NT2/D1 (cell line): ENCODE measurements at regions not wholly inside any gene's neighbourhood (a gene's known extent, or its start where the extent isn't known, plus 50 kb on each side); places are given as distances from the start of the nearest gene placed in this dataset.

Experiments used
- DNase-seq: peaks from one replicate; pipeline ENCODE4 v3.0.0-alpha.2; 2011; ENCODE audit warnings: low read depth, low spot score
- H3K27me3 ChIP-seq: 2 replicates; pipeline ENCODE4 v1.6.0; 2011; ENCODE audit warnings: mild to moderate bottlenecking; ENCODE audit not compliant: insufficient read length, insufficient read depth
- H3K36me3 ChIP-seq: 2 replicates; pipeline ENCODE4 v1.6.1; 2011; ENCODE audit warnings: mild to moderate bottlenecking, low read length, mixed read lengths; ENCODE audit not compliant: insufficient read depth, insufficient read length
- H3K4me1 ChIP-seq: 2 replicates; pipeline ENCODE4 v1.5.1; 2011; ENCODE audit not compliant: insufficient read depth, insufficient read length
- H3K4me3 ChIP-seq: 2 replicates; pipeline ENCODE4 v1.5.1; 2011; ENCODE audit warnings: low read depth; ENCODE audit not compliant: insufficient read length
- H3K9ac ChIP-seq: 2 replicates; pipeline ENCODE4 v1.6.0; 2011; ENCODE audit warnings: low read depth; ENCODE audit not compliant: insufficient read length
- H3K9me3 ChIP-seq: 2 replicates; pipeline ENCODE4 v1.5.1; 2011; ENCODE audit warnings: mild to moderate bottlenecking, low read length; ENCODE audit not compliant: insufficient read depth
- SUZ12 ChIP-seq: IDR thresholded peaks from 2 replicates; pipeline ENCODE4 v1.6.1; 2011; ENCODE audit not compliant: insufficient read length, insufficient read depth; ENCODE audit errors: extremely low read depth
- YY1 ChIP-seq: IDR thresholded peaks from 2 replicates; pipeline ENCODE4 v1.6.1; 2011; ENCODE audit not compliant: insufficient read length, insufficient read depth
- ZNF274 ChIP-seq: IDR thresholded peaks from 2 replicates; pipeline ENCODE4 v1.6.1; 2011; ENCODE audit warnings: mild to moderate bottlenecking, low read depth, low read length

DNA sequence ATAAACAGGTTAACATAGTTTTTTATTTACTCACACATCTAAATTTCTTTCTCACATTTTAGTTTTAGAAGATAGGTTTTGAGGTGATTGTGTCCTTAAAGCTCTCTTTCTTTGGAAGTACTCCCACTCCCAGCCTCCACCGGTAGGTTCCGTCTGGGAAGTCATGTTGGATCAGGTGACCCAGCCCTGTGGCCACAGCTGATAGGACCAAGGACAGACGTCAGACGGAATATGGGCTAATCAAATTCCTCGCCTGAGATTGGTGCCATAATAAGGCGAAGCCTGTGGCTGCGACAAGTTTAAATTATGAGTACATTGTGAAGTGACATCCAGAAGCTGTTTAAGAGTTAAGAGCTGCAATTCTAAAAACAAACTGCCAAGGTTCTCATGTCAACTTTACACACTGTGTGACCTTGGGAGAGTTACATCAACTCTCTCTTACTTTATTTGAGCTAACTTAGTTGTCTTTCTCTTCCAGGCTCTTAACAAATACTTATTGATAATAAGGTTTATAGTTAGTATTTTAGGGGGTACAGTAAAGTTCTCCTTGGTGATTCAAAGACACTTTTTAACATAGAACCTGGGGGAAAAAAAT is 133.6 kb downstream of the NPY start:
- Histone ChIP-seq H3K36me3 (no peaks in the 10 kb centered on the region), H3K4me1 (no peaks in the 10 kb centered on the region), H3K9ac (no peak overlapping the region), H3K9me3 (peaks cover 24% of the 10 kb centered on the region), H3K27me3 (peaks cover 7% of the 10 kb centered on the region), H3K4me3 (no peak overlapping the region)
- TF ChIP-seq ZNF274 (no peak), SUZ12 (no peak), YY1 (no peak)
- DNase-seq, result no peak

- Histone ChIP-seq H3K27me3 (peaks cover 12% of the 10 kb centered on the region), H3K36me3 (no peaks in the 10 kb centered on the region), H3K4me3 (no peak overlapping the region), H3K9me3 (peaks cover 11% of the 10 kb centered on the region), H3K4me1 (no peaks in the 10 kb centered on the region), H3K9ac (no peak overlapping the region)
- DNase-seq, result no peak
- TF ChIP-seq YY1 (no peak), ZNF274 (no peak), SUZ12 (no peak)
Measured at GRCh38 chr7:24419077-24419476, 135.1 kb downstream of the NPY start.

- Histone ChIP-seq H3K27me3 (peaks cover 14% of the 10 kb centered on the region), H3K4me3 (no peak overlapping the region), H3K36me3 (no peaks in the 10 kb centered on the region), H3K4me1 (no peaks in the 10 kb centered on the region), H3K9ac (no peak overlapping the region), H3K9me3 (peaks cover 11% of the 10 kb centered on the region; the same call in 1 of the 2 replicates)
- no peak for TF ChIP-seq YY1
- no peak for TF ChIP-seq ZNF274
- no peak for TF ChIP-seq SUZ12
- DNase-seq, result no peak
Measured at GRCh38 chr7:24419511-24419910, 135.5 kb downstream of the NPY start.

DNA sequence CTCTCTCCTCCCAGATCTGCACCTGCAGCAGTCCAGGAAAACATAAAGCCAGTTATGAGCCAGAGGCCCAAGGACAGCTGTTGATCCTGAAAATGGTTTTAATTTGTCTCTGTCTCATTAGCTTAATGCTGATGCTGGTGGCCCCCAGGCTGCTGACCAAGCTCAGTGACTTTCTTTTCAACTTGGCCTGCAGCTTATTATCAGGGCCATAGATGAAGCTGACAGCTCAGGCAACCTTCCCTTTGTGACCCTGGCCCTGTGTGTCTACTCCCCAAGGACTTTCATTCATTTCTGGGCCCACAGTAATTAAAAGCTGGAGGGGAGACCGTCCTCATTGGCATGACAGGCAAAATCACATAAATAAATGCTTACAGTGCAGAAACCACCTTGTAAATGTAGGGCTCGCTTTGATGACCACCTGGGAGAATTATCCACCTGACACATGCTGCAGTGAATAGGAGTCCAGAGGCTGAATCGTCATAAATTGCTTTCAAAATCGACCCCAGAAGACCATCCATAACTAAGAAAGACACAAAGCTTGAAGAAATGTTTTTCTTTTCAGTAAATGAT is 138.5 kb downstream of the NPY start:
- no peak for TF ChIP-seq YY1
- TF ChIP-seq SUZ12, result no peak
- H3K4me3 ChIP-seq, result no peak overlapping the region
- no peak for DNase-seq
- no peaks in the 10 kb centered on the region for H3K4me1 ChIP-seq
- no peaks in the 10 kb centered on the region for H3K36me3 ChIP-seq
- H3K9me3 ChIP-seq, result peaks cover 30% of the 10 kb centered on the region
- peaks cover 12% of the 10 kb centered on the region for H3K27me3 ChIP-seq
- no peak overlapping the region for H3K9ac ChIP-seq

DNA sequence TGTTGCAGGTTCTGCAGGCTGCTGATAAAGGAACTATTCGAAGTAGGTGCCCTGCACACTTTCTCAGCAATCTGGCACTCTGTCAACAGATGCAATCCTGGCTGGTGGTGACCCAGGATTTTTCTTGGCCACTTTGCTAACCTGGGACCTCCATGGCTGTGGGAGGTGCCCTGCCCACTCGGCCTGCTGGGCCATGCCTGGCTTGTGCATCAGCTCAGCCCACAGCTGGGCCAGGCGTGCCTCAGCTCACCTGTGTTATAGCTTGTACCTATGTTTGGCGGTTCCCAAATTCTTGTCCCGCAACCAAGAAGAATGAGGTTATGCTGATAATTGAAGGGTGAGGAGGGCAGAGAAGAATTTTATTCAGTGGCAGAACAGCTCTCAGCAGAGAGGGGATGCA is 141.7 kb downstream of the NPY start:
- Histone ChIP-seq H3K4me3 (no peak overlapping the region), H3K9ac (no peak overlapping the region), H3K9me3 (peaks cover 36% of the 10 kb centered on the region), H3K27me3 (peaks cover 21% of the 10 kb centered on the region), H3K4me1 (no peaks in the 10 kb centered on the region), H3K36me3 (no peaks in the 10 kb centered on the region)
- no peak for TF ChIP-seq YY1
- TF ChIP-seq ZNF274, result no peak
- TF ChIP-seq SUZ12, result no peak
- DNase-seq, result no peak

- peak; percentile 91 for DNase-seq
- H3K9me3 ChIP-seq, result peaks cover 36% of the 10 kb centered on the region
- no peaks in the 10 kb centered on the region for H3K36me3 ChIP-seq
- H3K9ac ChIP-seq, result no peak overlapping the region
- no peak for TF ChIP-seq SUZ12
- no peak for TF ChIP-seq ZNF274
- no peak for TF ChIP-seq YY1
- H3K4me1 ChIP-seq, result no peaks in the 10 kb centered on the region
- peaks cover 21% of the 10 kb centered on the region for H3K27me3 ChIP-seq
- H3K4me3 ChIP-seq, result no peak overlapping the region
Measured at GRCh38 chr7:24427048-24427447, 143.1 kb downstream of the NPY start.

- DNase-seq, result no peak
- Histone ChIP-seq H3K27me3 (peaks cover 15% of the 10 kb centered on the region), H3K4me1 (no peaks in the 10 kb centered on the region), H3K4me3 (no peak overlapping the region), H3K36me3 (no peaks in the 10 kb centered on the region), H3K9ac (no peak overlapping the region), H3K9me3 (peaks cover 36% of the 10 kb centered on the region)
- no peak for TF ChIP-seq ZNF274
- TF ChIP-seq YY1, result no peak
- no peak for TF ChIP-seq SUZ12
Measured at GRCh38 chr7:24428676-24429075, 144.6 kb upstream of the PALS2 start.
